Muscle of back (tissue), 3 donors: ENCODE measurements at regions not wholly inside any gene's neighbourhood (a gene's known extent, or its start where the extent isn't known, plus 50 kb on each side); places are given as distances from the start of the nearest gene placed in this dataset.
"Not testable (repeated sequence)": the region's sequence is repeated elsewhere in the genome, so short reads cannot be mapped to it uniquely, and the experiment has no call there.

Source experiments
- DNase-seq, 3 donors: peaks; one replicate each; pipeline versions ENCODE4 v3.0.0 to v3.0.0-alpha.2; 2013

DNA sequence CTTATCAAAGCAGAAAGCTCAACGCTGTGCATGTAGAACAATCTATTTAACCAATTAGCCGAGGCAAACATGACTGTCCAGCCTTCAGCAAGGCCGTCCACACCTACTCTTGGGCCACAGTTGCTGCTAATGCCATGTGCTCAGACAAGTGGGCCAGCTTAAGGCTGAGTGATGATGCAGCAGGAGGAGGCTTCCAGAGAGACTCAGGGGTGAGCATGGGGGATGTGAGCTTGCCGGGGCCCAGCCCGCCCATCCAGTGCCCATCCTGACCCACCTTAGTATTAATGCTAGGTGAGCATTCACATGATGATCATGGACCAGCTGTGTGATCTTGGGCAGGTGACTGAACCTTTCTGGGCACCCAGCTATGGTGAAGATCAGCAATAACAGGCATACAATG, 150.1 kb downstream of the TPRA1 start:
- DNase-seq: no peak

GRCh38 chr3:127439621-127440020, 150.9 kb downstream of the TPRA1 start:
- no peak for DNase-seq

GRCh38 chr3:127438951-127439350, 151.1 kb upstream of the PRR20G start:
- DNase-seq: no peak

- DNase-seq: no peak
These were observed 150.5 kb upstream of the PRR20G start for GRCh38 chr3:127438371-127438770.

DNA sequence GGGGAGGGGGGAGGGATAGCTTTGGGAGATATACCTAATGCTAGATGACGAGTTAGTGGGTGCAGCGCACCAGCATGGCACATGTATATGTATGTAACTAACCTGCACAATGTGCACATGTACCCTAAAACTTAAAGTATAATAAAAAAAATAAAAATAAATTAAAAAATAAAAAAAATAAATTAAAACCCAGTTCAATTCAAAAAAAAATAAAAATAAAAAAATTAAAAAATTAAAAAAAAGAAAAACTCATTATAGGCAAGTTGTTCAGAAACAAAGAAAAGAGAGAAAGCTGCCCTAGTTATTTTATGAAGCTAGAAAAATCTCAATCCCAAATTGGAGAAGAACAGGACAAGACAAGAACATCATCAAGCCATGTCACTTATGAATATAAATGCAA, 147.5 kb upstream of the PRR20G start:
- not testable (repeated sequence) for DNase-seq

DNA sequence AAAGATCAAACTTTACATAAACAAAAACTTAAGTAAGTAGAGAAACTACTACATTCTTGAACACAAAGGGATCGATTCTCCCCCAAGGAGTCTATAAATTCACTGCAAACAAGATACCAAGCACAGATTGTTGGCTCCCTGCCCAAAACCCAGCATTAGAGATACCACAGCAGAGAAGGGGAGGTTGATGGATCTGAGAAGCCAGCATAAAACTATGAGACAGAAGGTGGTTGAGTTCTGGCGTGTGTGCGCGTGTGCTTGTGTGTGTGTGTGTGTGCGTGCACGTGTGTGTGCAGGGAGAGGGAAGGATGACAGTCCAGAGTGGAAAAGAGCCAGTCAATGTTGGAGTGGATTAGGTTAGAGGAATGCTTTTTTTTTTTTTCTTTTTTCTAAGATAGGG, 143.2 kb upstream of the PRR20G start:
- DNase-seq: peak in 1 of 3 donors; percentile 41

DNA sequence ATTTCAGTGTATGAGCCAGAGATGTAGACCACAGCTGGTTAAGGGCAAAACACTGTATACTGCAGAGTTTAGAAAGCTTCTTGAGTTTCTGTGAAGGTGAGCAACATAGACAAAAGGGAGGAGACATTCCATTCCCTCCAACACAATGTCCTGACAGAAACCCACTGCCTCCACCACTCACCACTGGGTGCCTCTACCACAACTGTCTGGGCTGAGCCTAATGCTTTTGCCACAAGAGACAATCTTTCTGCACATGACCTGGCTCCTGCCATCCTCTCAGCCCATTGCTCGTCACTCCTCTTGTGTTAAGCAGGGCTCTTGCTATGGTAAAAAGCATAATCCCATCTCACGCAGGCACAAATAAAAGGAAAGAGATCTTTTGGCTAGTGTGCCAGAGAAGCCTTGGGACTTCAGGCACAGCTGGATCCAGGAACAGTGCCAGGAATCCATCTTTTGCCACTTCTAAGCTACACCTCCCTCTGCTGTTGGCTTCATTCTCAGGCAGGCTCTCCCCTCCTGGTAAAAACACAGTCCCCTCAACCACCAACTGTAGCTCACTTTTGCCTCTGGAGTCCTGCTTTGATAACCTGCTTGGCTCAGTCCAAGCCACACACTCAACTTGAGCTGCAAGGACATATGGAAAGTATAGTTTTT, 140.6 kb upstream of the PRR20G start:
- DNase-seq: peak in 1 of 3 donors; percentile 35

DNA sequence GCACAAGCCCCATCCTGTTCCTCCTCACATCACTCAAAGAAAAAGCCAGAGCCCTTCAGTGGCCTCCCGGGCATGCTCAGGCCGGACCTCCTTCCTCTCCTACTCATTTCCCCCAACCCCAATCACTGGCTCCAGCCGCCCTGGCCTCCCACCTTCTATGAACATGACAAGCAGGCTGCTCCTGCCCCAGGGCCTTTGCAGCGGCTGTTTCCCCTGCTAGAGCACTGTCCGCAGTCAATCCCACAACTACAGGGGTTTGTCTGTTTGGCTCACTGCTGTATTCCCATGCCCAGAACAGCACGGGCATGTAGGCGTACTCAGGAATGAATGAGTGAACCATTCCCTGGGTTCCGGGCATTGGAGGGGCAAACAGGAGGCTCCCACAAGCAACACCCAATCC, 139.8 kb upstream of the PRR20G start:
- DNase-seq: no peak

- DNase-seq: no peak
These were observed 139.3 kb upstream of the PRR20G start for GRCh38 chr3:127427156-127427555.

DNA sequence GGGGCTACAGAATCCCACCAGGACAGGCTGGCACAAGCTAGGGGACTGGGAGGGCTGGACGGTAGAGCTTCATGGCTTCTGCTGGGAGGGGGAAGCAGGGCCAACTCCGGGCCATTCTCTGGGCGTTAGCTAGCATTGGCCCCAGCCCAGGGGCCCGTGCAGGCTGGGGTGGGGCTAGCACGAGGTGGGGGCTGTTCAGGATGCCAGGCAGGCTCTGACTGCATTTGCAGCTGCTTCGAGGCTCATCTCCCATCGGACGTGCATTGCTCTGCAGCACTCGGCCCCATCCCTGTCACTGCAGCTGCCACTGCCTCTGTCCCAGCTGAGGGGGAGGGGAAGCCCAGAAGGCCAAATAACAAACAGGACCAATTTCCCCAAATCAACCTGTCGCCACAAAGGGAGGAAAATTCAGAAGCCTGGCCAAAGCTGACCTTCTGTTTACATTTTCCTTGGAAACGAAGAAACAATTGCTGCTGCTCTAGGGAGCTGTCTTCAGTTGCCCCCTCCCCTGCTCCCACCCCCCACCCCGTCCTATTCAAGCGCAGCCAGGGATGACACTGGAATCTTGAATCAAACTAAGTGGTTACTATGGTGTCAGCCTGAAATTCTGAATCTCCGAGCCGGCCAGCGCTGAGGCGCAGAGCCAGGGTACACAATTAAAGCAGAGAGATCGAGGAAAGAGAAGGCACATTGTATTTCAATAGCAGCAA, 138.8 kb upstream of the PRR20G start:
- DNase-seq: peak; percentile 50 to 85 (median 78)

DNA sequence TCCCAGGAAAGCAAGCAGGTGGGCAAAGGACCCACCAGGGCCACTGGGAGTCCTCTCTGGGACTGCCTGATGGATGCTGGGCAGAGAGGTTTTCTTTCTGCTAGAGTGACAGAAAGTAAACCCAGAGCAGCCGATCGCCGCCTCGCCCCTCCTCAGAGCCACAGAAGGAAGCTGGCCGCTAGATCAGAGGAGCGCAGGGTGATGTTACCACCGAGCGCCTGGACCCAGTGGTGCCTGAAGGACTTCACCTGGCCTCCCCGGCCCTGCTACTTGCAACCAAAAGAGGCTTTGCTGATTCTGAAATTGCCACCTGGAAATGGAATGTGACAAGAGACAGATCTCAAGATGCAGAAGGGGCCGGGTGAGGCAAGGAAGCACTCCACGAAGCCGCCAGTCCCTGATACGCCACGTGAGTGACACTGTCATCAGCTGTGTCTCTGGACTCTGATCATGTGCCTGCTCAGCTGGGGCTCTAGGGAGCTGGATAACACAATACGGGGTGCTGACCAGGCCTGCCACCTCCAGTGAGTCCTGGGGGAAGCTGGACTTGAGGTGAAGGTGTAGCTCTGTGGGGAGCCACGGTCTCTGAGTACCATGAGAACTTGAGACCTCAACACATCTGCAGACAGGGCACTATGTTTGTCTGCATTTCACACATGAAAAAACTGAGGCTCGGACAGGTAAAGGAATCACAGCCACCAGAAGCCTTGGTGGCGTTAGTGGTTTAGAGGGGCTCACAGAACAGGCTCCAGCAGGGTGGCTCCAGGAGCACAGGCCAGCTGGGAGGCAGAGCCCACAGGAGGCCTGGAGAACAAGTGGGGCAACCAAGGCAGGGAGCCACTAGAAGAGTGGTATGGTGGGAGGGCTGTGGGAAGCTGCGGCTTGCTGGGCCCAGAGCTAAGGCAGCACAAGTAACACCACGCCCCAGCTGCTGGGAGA, 137.9 kb upstream of the PRR20G start:
- peak in 1 of 3 donors; percentile 17 for DNase-seq

DNA sequence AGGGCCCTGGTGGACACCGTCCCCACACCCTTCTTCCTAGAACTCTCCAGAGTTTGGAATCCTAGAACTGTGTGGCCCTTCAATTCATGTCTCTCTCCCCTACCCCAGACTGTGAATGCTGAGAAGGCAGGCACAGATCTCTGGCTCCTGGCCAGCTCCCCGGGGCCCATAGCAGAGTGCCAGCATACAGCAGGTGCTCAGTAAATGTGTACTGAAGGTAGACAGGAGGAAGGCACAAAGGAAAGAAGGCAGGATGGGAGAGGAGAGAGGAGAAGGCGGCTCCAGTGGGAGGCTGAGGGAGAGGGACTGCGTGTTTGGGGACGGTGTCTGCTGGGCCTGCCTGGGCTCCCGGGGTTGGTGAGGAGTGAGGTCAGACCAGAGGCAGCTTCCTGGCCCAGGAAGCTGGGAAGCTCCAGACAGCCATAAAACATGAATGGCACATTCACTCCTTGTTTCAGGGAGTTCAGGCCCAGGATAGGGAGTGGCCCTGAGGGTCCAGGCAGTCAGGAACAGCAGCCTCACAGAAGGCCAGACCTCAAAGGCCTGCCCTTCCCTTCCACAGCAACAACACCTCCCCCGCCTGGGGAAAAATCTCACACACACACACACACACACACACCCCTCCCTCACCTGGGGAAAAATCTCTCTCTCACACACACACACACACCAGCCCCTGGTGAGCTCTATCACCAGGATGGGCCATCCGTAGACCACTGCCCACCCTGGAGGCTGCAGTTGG, 137.1 kb upstream of the PRR20G start:
- peak in 1 of 3 donors; percentile 17 for DNase-seq

DNA sequence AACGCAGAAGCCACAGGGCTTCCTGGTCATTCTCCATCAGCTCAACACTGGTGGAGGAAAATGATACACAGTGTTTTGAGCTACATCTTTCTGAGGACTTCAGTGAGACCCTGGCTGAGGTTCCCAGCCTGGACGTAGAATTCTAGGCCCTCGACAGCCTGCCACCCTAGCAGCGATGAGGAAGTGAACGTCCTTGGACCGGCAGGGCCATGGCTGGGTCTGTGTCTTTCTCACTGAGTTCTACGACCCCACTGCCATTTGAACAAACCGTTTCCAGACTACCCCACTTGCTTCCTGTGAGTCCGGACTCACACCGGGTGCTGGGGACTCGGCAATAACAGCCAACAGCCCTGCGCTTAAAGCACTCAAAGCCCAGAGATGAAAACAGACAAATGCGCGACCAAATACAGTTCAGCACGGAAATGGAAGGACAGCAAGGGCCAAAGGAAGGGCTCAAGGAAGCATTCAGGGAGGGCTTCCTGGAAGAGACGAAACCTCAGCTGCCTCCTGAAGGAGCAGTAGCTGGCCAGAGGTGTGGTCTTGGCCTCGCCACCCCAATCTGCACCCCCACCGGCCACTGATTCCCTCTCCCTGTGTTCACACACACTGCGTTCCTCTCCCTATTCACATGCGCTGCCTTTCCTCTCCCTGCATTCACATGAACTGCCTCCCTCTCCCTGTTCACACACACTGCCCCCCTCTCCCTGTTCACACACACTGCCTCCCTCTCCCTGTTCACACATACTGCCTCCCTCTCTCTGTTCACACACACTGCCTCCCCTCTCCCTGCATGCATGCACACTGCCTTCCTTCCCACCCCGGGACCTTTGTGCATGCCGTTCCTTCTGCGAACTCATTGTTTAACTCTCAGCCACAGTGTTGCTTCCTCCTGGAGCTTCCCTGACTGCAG, 136.3 kb upstream of the PRR20G start:
- DNase-seq: no peak

GRCh38 chr3:127422663-127423375, 135.0 kb upstream of the PRR20G start:
- DNase-seq: no peak

- no peak for DNase-seq
These were observed 134.3 kb upstream of the PRR20G start for GRCh38 chr3:127421943-127422662.

GRCh38 chr3:127420829-127421228, 133.0 kb upstream of the PRR20G start:
- DNase-seq: no peak

- no peak for DNase-seq
These were observed 132.1 kb upstream of the PRR20G start for GRCh38 chr3:127419641-127420553.

GRCh38 chr3:127419182-127419581, 131.3 kb upstream of the PRR20G start:
- DNase-seq: no peak
